ENCODE measurements at regions not wholly inside any gene's neighbourhood (a gene's known extent, or its start where the extent isn't known, plus 50 kb on each side); places are given as distances from the start of the nearest gene placed in this dataset.

DNA sequence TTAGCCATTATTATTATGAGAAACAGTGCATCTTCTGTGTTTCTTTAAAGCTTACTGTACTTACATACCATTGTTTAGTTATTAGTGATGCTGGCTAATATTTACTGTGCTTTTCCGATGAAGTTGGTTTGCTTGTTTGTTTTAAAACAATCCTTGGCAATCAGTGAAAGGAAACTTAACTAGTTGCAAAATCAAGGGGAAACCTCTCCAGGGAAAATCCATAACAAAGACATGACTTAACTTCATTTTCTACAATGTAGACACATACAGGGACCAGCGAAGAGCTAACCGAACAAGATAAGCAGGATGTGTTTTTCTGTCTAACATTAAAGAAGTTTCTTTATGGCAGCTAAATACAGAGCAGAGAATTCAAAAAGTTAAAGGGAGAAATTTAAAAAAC is 102.5 kb upstream of the PARP11 start:
- 41 to 48% methylated on average over 3 of the region's 3 CpGs for WGBS, 2 experiments (ENCODE audit: low coverage in 1 of 2, low lambda C conversion rate in 2 of 2, missing lambda C conversion rate in 2 of 2)
- Histone ChIP-seq H2AFZ (no peak overlapping the region), H3K79me2 (ENCODE audit: insufficient read depth) (no peaks in the 10 kb centered on the region), H3K27ac (no peak overlapping the region), H3F3A (ENCODE audit: insufficient read depth) (no peaks in the 10 kb centered on the region), H4K20me1 (ENCODE audit: insufficient read depth) (no peaks in the 10 kb centered on the region), H3K27me3 (replicated peaks; ENCODE audit: insufficient read depth) (no peaks in the 10 kb centered on the region), H3K4me2 (ENCODE audit: unreplicated experiment) (no peak overlapping the region), H3K9me2 (ENCODE audit: insufficient read depth) (no peaks in the 10 kb centered on the region), H3K36me3 (ENCODE audit: low read depth) (no peaks in the 10 kb centered on the region), H3K4me1 (ENCODE audit: insufficient read depth) (no peaks in the 10 kb centered on the region), H3K9ac (no peak overlapping the region), H3K9me3 (ENCODE audit: low read depth) (no peaks in the 10 kb centered on the region), H3K4me3 (no peak overlapping the region)
- in situ Hi-C loops (cut with MboI) = no loop called here
- no peak for DNase-seq
- TF ChIP-seq EZH2phosphoT487 (IDR thresholded peaks at IDR 0.05; ENCODE audit: insufficient read depth, low read depth) (no peak), EZH2 (IDR thresholded peaks at IDR 0.05; ENCODE audit: insufficient read depth, poor library complexity, severe bottlenecking) (no peak)

DNA sequence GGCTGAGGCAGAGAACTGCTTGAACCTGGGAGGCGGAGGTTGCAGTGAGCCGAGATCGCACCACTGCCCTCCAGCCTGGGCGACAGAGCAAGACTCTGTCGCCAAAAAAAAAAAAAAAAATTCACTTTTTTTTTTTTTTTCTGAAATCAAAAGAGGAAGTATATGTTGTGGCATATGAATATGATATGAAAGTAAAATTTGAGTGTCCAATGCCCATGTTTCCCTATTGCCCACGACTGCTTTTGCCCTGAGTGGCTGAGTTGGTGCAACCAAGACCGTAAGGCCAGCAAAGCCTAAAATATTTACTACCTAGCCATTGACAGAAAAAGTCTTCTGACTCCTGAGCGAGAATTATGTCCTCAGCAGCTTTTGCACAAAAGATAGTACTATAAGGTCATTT is 101.7 kb upstream of the PARP11 start:
- in situ Hi-C loops (cut with MboI) = no loop called here
- no peaks in the 10 kb centered on the region for H3K9me2 ChIP-seq (ENCODE audit: insufficient read depth)
- H4K20me1 ChIP-seq (ENCODE audit: insufficient read depth) = no peaks in the 10 kb centered on the region
- no peaks in the 10 kb centered on the region for H3K27me3 ChIP-seq (replicated peaks; ENCODE audit: insufficient read depth)
- no peak overlapping the region for H2AFZ ChIP-seq
- H3K27ac ChIP-seq = no peak overlapping the region
- H3K36me3 ChIP-seq (ENCODE audit: low read depth) = no peaks in the 10 kb centered on the region
- 61 to 67% methylated on average over 8 of the region's 8 CpGs for WGBS, 2 experiments (ENCODE audit: low coverage in 1 of 2, low lambda C conversion rate in 2 of 2, missing lambda C conversion rate in 2 of 2)
- no peaks in the 10 kb centered on the region for H3K4me1 ChIP-seq (ENCODE audit: insufficient read depth)
- no peak overlapping the region for H3K4me2 ChIP-seq (ENCODE audit: unreplicated experiment)
- TF ChIP-seq EZH2phosphoT487 (IDR thresholded peaks at IDR 0.05; ENCODE audit: insufficient read depth, low read depth) = no peak
- H3F3A ChIP-seq (ENCODE audit: insufficient read depth) = no peaks in the 10 kb centered on the region
- H3K4me3 ChIP-seq = no peak overlapping the region
- no peaks in the 10 kb centered on the region for H3K79me2 ChIP-seq (ENCODE audit: insufficient read depth)
- H3K9me3 ChIP-seq (ENCODE audit: low read depth) = no peaks in the 10 kb centered on the region
- DNase-seq = no peak
- H3K9ac ChIP-seq = no peak overlapping the region

DNA sequence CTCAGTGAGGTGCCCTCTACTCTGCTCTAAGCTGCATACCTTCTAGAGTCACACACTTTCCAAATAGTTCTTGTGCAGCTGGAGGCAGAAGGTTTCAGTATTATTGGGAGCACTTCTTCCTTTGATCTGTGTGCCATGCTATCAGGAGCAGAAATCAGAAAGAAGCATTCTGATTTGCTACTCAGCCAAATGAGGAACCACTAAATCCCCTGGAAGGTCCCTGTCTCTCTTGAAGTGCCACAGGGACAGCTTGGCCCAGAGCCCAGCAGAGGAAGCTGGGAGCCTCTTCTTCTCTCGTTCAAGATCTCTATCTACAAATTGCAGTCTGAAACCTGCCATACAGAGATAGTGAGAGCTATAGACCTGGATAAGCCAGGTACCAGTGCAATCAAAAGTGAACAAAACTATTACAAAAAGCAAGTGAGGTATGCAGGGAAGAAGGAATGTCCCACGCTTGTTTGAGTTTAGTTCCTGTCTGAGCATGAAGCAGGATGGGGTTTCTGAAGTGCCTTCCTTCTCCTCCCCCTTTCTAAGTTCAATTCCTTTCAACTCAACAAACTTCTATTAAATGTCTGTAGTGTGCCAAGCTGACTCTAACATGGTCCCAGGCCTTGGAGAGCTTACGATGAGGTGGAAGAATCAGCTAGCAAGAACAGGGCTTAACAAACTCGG is 100.9 kb upstream of the PARP11 start:
- Histone ChIP-seq H3K4me1 (ENCODE audit: insufficient read depth) (no peaks in the 10 kb centered on the region), H2AFZ (no peak overlapping the region), H3K27me3 (replicated peaks; ENCODE audit: insufficient read depth) (no peaks in the 10 kb centered on the region), H3F3A (ENCODE audit: insufficient read depth) (no peaks in the 10 kb centered on the region), H3K27ac (no peak overlapping the region), H3K9ac (no peak overlapping the region), H3K4me3 (no peak overlapping the region), H4K20me1 (ENCODE audit: insufficient read depth) (no peaks in the 10 kb centered on the region), H3K36me3 (ENCODE audit: low read depth) (no peaks in the 10 kb centered on the region), H3K9me2 (ENCODE audit: insufficient read depth) (no peaks in the 10 kb centered on the region), H3K9me3 (ENCODE audit: low read depth) (no peaks in the 10 kb centered on the region), H3K79me2 (ENCODE audit: insufficient read depth) (no peaks in the 10 kb centered on the region), H3K4me2 (ENCODE audit: unreplicated experiment) (no peak overlapping the region)
- in situ Hi-C loops (cut with MboI) = no loop called here
- DNase-seq = no peak
- TF ChIP-seq EZH2phosphoT487 (IDR thresholded peaks at IDR 0.05; ENCODE audit: insufficient read depth, low read depth) (no peak), EZH2 (IDR thresholded peaks at IDR 0.05; ENCODE audit: insufficient read depth, poor library complexity, severe bottlenecking) (no peak)
- WGBS, 2 experiments (ENCODE audit: low coverage in 1 of 2, low lambda C conversion rate in 2 of 2, missing lambda C conversion rate in 2 of 2) = 24 to 26% methylated on average over 4 of the region's 4 CpGs

DNA sequence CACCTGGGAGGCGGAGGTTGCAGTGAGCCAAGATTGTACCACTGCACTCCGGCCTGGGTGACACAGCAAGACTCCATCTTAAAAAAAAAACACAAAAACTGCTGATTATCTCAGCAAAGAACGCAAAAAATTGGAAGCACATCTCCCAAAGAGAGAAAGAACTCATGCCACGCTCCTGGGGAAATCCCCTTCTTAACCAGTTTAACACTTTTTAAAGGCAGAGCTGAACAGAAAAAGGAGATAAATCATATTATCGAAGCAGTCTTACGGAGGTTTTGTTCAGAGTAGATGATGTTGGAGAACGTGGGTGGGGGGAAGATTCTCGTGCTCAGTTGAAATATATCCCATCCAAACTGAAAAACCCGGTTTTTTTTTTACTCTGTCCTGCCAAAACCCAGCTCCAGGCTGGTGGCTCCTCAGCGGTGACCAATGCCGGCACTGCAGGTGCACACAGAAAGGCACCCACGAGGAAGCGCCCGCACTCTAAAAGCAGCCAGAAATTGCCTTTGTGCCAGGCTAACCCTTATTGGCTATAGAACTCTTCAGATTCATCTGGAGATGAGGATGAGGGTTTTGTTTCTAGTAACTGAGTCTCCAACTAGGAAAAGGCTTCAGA is 100.2 kb upstream of the PARP11 start:
- no peaks in the 10 kb centered on the region for H4K20me1 ChIP-seq (ENCODE audit: insufficient read depth)
- H3K4me2 ChIP-seq (ENCODE audit: unreplicated experiment) = no peak overlapping the region
- H2AFZ ChIP-seq = no peak overlapping the region
- no peak overlapping the region for H3K4me3 ChIP-seq
- no peak for DNase-seq
- no peaks in the 10 kb centered on the region for H3K36me3 ChIP-seq (ENCODE audit: low read depth)
- no peaks in the 10 kb centered on the region for H3K4me1 ChIP-seq (ENCODE audit: insufficient read depth)
- no peak overlapping the region for H3K27ac ChIP-seq
- H3K9me2 ChIP-seq (ENCODE audit: insufficient read depth) = no peaks in the 10 kb centered on the region
- in situ Hi-C loops (cut with MboI) = no loop called here
- no peaks in the 10 kb centered on the region for H3K9me3 ChIP-seq (ENCODE audit: low read depth)
- TF ChIP-seq EZH2 (IDR thresholded peaks at IDR 0.05; ENCODE audit: insufficient read depth, poor library complexity, severe bottlenecking) = no peak
- no peak for TF ChIP-seq EZH2phosphoT487 (IDR thresholded peaks at IDR 0.05; ENCODE audit: insufficient read depth, low read depth)
- no peaks in the 10 kb centered on the region for H3K79me2 ChIP-seq (ENCODE audit: insufficient read depth)
- 41 to 49% methylated on average over 14 of the region's 14 CpGs for WGBS, 2 experiments (ENCODE audit: low coverage in 1 of 2, low lambda C conversion rate in 2 of 2, missing lambda C conversion rate in 2 of 2)
- no peaks in the 10 kb centered on the region for H3F3A ChIP-seq (ENCODE audit: insufficient read depth)
- H3K27me3 ChIP-seq (replicated peaks; ENCODE audit: insufficient read depth) = no peaks in the 10 kb centered on the region
- no peak overlapping the region for H3K9ac ChIP-seq
